ENCODE measurements at regions not wholly inside any gene's neighbourhood (a gene's known extent, or its start where the extent isn't known, plus 50 kb on each side); places are given as distances from the start of the nearest gene placed in this dataset.

GRCh38 chr14:89089330-89089729, 264.9 kb downstream of the TTC8 start:
- no peaks in the 10 kb centered on the region for H3K79me2 ChIP-seq (ENCODE audit: control insufficient read depth, insufficient read depth, low read length)
- POLR2A ChIA-PET, result no interaction called here
- DNase-seq (ENCODE audit: low read depth, low spot score) (no peak), FAIRE-seq (no peak)
- BruUV-seq (replicated peaks), result no TSS peak
- no peak overlapping the region for H3K27ac ChIP-seq (ENCODE audit: insufficient read depth, low read depth, low read length)
- H3K36me3 ChIP-seq (ENCODE audit: control insufficient read depth in 2 of 2, extremely low read depth in 1 of 2, insufficient read depth in 2 of 2, low read length in 2 of 2), result no peaks in the 10 kb centered on the region
- H4K20me1 ChIP-seq (replicated peaks; ENCODE audit: control insufficient read depth, extremely low read depth, insufficient read depth, low read length), result no peaks in the 10 kb centered on the region
- H3K27me3 ChIP-seq (ENCODE audit: control insufficient read depth in 2 of 2, insufficient read depth in 2 of 2, low read length in 2 of 2), result peaks cover 0 to 2% of the 10 kb centered on the region in 2 experiments
- no peaks in the 10 kb centered on the region for H3K4me1 ChIP-seq (ENCODE audit: control insufficient read depth, extremely low read depth, insufficient read depth, low read length)
- no peaks in the 10 kb centered on the region for H3K9me1 ChIP-seq (replicated peaks; ENCODE audit: control insufficient read depth, extremely low read depth, insufficient read depth, low read length)
- no peak overlapping the region for H3K4me3 ChIP-seq (replicated peaks in 1 of 3; ENCODE audit: insufficient read depth in 1 of 3, low read depth in 1 of 3, low read length in 3 of 3)
- no peak for TF ChIP-seq MAX (IDR thresholded peaks at IDR 0.05; ENCODE audit: insufficient read depth, insufficient read length)
- TF ChIP-seq JUN (IDR thresholded peaks at IDR 0.05; ENCODE audit: borderline replicate concordance, insufficient read depth, insufficient read length, low read depth), result no peak
- TF ChIP-seq EZH2 (IDR thresholded peaks at IDR 0.05; ENCODE audit: borderline replicate concordance, low read depth, low read length, severe bottlenecking), result no peak
- no peak for TF ChIP-seq POLR2A (IDR thresholded peaks at IDR 0.05; ENCODE audit: low read depth, low read length)
- no peak for TF ChIP-seq GATA2 (IDR thresholded peaks at IDR 0.05; ENCODE audit: insufficient read depth, insufficient read length, low read depth, low read length)
- TF ChIP-seq MYC (IDR thresholded peaks at IDR 0.05; ENCODE audit: low read depth, low read length), result no peak
- no peak for TF ChIP-seq POLR2AphosphoS5 (IDR thresholded peaks at IDR 0.05; ENCODE audit: insufficient read depth, low read depth, low read length)
- TF ChIP-seq FOS (IDR thresholded peaks at IDR 0.05; ENCODE audit: borderline replicate concordance, insufficient read depth, low read length), result no peak
- TF ChIP-seq CTCF (IDR thresholded peaks at IDR 0.05; ENCODE audit: extremely low read depth in 1 of 2, insufficient read depth in 1 of 2, low read depth in 1 of 2, low read length in 2 of 2), result no peak
- dilution Hi-C loops (cut with MboI; ENCODE audit: extremely low pct_ligation_motif_present, low sequenced_read_pairs), result no loop called here
- CTCF ChIA-PET, result no interaction called here
- H2AFZ ChIP-seq (ENCODE audit: low read depth, low read length), result no peak overlapping the region
- intact Hi-C loops (cut with micrococcal nuclease), result no loop called here
- no peak overlapping the region for H3K4me2 ChIP-seq (ENCODE audit: insufficient read depth, low read length)
- no peaks in the 10 kb centered on the region for H3K9me3 ChIP-seq (replicated peaks; ENCODE audit: control insufficient read depth, insufficient read depth, low read length)
- H3K9ac ChIP-seq (replicated peaks; ENCODE audit: extremely low read depth, insufficient read depth, low read length), result no peak overlapping the region

All from endothelial cell of umbilical vein (primary cell).